ENCODE measurements at regions not wholly inside any gene's neighbourhood (a gene's known extent, or its start where the extent isn't known, plus 50 kb on each side); places are given as distances from the start of the nearest gene placed in this dataset.

DNA sequence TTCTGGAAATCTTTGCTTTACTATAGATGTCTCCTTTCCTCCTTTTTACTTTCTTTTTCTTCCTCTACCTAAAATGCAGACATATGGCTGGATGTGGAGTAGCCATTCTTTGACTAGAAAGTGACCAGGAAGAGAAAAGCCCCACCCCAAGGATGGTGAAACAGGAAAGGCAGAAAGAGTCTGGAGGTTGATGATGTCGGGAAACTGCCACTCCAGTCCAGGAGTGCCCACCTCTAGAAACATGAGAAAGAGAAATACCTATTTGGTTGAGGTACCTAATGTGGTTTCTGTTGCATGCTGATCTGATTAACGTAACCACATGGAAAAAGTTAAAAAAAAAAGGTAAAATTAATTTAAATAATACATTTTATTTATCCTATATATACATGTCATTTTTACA is 55.2 kb upstream of the SSR3 start:
- H4K91ac ChIP-seq (ENCODE audit: insufficient read length, low read depth, low read length), result no peak overlapping the region
- H3K27ac Mint-ChIP-seq, result no peak overlapping the region; a peak in 1 of 7 replicates
- no peak overlapping the region for H3K18ac ChIP-seq (ENCODE audit: insufficient read length, low read depth, low read length)
- no peaks in the 10 kb centered on the region for H4K20me1 ChIP-seq (ENCODE audit: control insufficient read depth, insufficient read depth, insufficient read length)
- no peak overlapping the region for H3K4me2 ChIP-seq (ENCODE audit: insufficient read depth, insufficient read length, low read length)
- no peak overlapping the region for H3K9ac ChIP-seq (ENCODE audit: extremely low read depth, insufficient read length, low read length)
- H4K8ac ChIP-seq (replicated peaks; ENCODE audit: insufficient read length, low read depth, low read length), result no peak overlapping the region
- no peak overlapping the region for H3K56ac ChIP-seq (ENCODE audit: insufficient read length, low read depth, low read length)
- H3T11ph ChIP-seq (ENCODE audit: low read length), result no peak overlapping the region
- H2BK5ac ChIP-seq (ENCODE audit: insufficient read length, low read length), result no peak overlapping the region
- no peak overlapping the region for H3K4me3 Mint-ChIP-seq
- H4K5ac ChIP-seq (ENCODE audit: insufficient read length, low read depth, low read length), result no peak overlapping the region
- no peak overlapping the region for H3K4ac ChIP-seq (ENCODE audit: low read depth, low read length)
- no peak overlapping the region for H3K27ac ChIP-seq (ENCODE audit: insufficient read length, low read depth, low read length)
- peaks cover 29 to 31% of the 10 kb centered on the region in 2 experiments for H3K4me1 Mint-ChIP-seq
- H2BK20ac ChIP-seq (ENCODE audit: low read depth, low read length, poor library complexity, severe bottlenecking), result no peak overlapping the region
- no peaks in the 10 kb centered on the region for H3K79me1 ChIP-seq (ENCODE audit: insufficient read depth, low read depth, low read length, poor library complexity, severe bottlenecking)
- H3K23ac ChIP-seq (ENCODE audit: insufficient read length, low read depth, low read length), result no peak overlapping the region
- no peak for DNase-seq
- H2BK12ac ChIP-seq (ENCODE audit: insufficient read length, low read depth, low read length), result no peak overlapping the region
- H3K36me3 Mint-ChIP-seq (ENCODE audit: insufficient read depth in 1 of 3, low read depth in 3 of 3), result no peaks in the 10 kb centered on the region
- no peaks in the 10 kb centered on the region; a peak in 1 of 5 replicates for H3K9me3 Mint-ChIP-seq
- WGBS (ENCODE audit: extremely low coverage, insufficient read length, low lambda C conversion rate), result no CpG with 5 or more reads among the region's 2 CpGs
- H2AK5ac ChIP-seq (ENCODE audit: insufficient read length, low read length), result no peak overlapping the region
- H3K9me3 ChIP-seq (ENCODE audit: control insufficient read depth, low read depth, low read length), result no peaks in the 10 kb centered on the region
- no peaks in the 10 kb centered on the region for H3K27me3 ChIP-seq (ENCODE audit: insufficient read depth, low read length)
- TF ChIP-seq, protein P1, sequence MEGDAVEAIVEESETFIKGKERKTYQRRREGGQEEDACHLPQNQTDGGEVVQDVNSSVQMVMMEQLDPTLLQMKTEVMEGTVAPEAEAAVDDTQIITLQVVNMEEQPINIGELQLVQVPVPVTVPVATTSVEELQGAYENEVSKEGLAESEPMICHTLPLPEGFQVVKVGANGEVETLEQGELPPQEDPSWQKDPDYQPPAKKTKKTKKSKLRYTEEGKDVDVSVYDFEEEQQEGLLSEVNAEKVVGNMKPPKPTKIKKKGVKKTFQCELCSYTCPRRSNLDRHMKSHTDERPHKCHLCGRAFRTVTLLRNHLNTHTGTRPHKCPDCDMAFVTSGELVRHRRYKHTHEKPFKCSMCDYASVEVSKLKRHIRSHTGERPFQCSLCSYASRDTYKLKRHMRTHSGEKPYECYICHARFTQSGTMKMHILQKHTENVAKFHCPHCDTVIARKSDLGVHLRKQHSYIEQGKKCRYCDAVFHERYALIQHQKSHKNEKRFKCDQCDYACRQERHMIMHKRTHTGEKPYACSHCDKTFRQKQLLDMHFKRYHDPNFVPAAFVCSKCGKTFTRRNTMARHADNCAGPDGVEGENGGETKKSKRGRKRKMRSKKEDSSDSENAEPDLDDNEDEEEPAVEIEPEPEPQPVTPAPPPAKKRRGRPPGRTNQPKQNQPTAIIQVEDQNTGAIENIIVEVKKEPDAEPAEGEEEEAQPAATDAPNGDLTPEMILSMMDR (conservative IDR thresholded peaks at IDR 0.05), result no peak
- H3K4me1 ChIP-seq (ENCODE audit: insufficient read depth, low read length), result no peaks in the 10 kb centered on the region
- no peak overlapping the region for H3K14ac ChIP-seq (ENCODE audit: insufficient read depth, low read length)
- H3K79me2 ChIP-seq (ENCODE audit: insufficient read depth, low read length), result no peaks in the 10 kb centered on the region
- H3K23me2 ChIP-seq (ENCODE audit: insufficient read length, low read depth, low read length, poor library complexity, severe bottlenecking), result peaks cover 10% of the 10 kb centered on the region
- H2BK120ac ChIP-seq (ENCODE audit: low read depth, low read length, poor library complexity, severe bottlenecking), result no peak overlapping the region
- no peak overlapping the region for H2BK15ac ChIP-seq (ENCODE audit: low read depth, low read length)
- H3K27me3 Mint-ChIP-seq (ENCODE audit: low read depth), result peaks cover 10% of the 10 kb centered on the region
- H2AFZ ChIP-seq (ENCODE audit: low read length), result no peak overlapping the region
